Right lobe of liver (tissue), 6 donors: ENCODE measurements at regions not wholly inside any gene's neighbourhood (a gene's known extent, or its start where the extent isn't known, plus 50 kb on each side); places are given as distances from the start of the nearest gene placed in this dataset.

ENCODE experiments used
- ATAC-seq, 4 donors: fragments of 200-7000 bp; cut with Tn5 transposase; one replicate each; pipeline ENCODE4 v1.9.1; 2020; ENCODE audit warnings: mild to moderate bottlenecking in 4 of 4, moderate library complexity in 4 of 4
- DNase-seq, 3 donors: peaks; one replicate each; pipeline ENCODE4 v3.0.0-alpha.2; 2020
- H3K27ac ChIP-seq, 3 donors: fragments of 200-600 bp; one replicate each; pipeline ENCODE4 v1.8.0; 2022
- H3K27me3 ChIP-seq, 2 donors: fragments of 200-600 bp; one replicate each; pipeline ENCODE4 v1.8.0; 2022
- H3K36me3 ChIP-seq, 4 donors: fragments of 200-600 bp; sonication (generic) in 1 of 4; one replicate each; pipeline versions ENCODE4 v1.5.1 to v1.8.0; 2017 to 2022; ENCODE audit warnings: control low read depth in 1 of 4
- H3K4me1 ChIP-seq, 4 donors: fragments of 200-600 bp; sonication (generic) in 1 of 4; one replicate each; pipeline versions ENCODE4 v1.5.1 to v1.8.0; 2017 to 2022; ENCODE audit warnings: control low read depth in 1 of 4
- H3K4me3 ChIP-seq, 3 donors: fragments of 200-600 bp; one replicate each; pipeline ENCODE4 v1.8.0; 2022
- H3K9me3 ChIP-seq, 4 donors: fragments of 200-600 bp; sonication (generic) in 1 of 4; one replicate each; pipeline versions ENCODE4 v1.5.1 to v1.8.0; 2017 to 2022; ENCODE audit warnings: control low read depth in 1 of 4
- CTCF ChIP-seq, 4 donors: fragments of 200-600 bp in 3 of 4; fragments of 450-650 bp in 1 of 4; IDR thresholded peaks; one replicate each; pipeline versions ENCODE4 v1.5.1 to v1.8.0; 2016 to 2022; ENCODE audit warnings: antibody characterized with exemption in 4 of 4, mild to moderate bottlenecking in 2 of 4
- POLR2A ChIP-seq: fragments of 450-650 bp; IDR thresholded peaks from one replicate; pipeline ENCODE4 v1.6.1; 2017; ENCODE audit warnings: antibody characterized with exemption, mild to moderate bottlenecking
- WGBS: methylation state at CpG from one replicate; pipeline ENCODE4 v1.1.6; 2018; ENCODE audit warnings: low coverage, low lambda C conversion rate; ENCODE audit not compliant: insufficient coverage; ENCODE audit errors: missing lambda C conversion rate; 5-methylcytosine and 5-hydroxymethylcytosine counted together
- intact Hi-C, 2 donors: fragments of 100-400 bp; cut with DNase I; formaldehyde crosslinking; loops; one replicate each; pipeline versions ENCODE4 v1.11.2 to v1.14.1; 2022
- donor health status: DM: no; HTN: yes; CAD: no.
- donor health status: DM: no; HTN: no; CAD: no.
- donor health status: DM: no; HTN: no; CAD: no.
- donor health status: DM: no; HTN: yes; CAD: no.
- donor health status: DM: no; HTN: yes; CAD: no.

GRCh38 chr12:67073336-67073735 is 195.8 kb upstream of the CAND1 start:
- 38% methylated on average over 1 of the region's 1 CpG for WGBS
- Histone ChIP-seq H3K4me3 (no peak overlapping the region), H3K27me3 (no peaks in the 10 kb centered on the region), H3K4me1 (peaks cover 0 to 1% (median 0%) of the 10 kb centered on the region in 4 donors), H3K27ac (no peak overlapping the region), H3K36me3 (no peaks in the 10 kb centered on the region), H3K9me3 (no peaks in the 10 kb centered on the region)
- TF ChIP-seq CTCF (IDR thresholded peaks at IDR 0.05) (no peak), POLR2A (no peak)
- intact Hi-C loops, result no loop called here
- ATAC-seq, result no peak
- no peak for DNase-seq

- DNase-seq, result no peak
- H3K36me3 ChIP-seq, result no peaks in the 10 kb centered on the region
- no peaks in the 10 kb centered on the region for H3K27me3 ChIP-seq
- ATAC-seq, result no peak
- H3K4me1 ChIP-seq, result no peaks in the 10 kb centered on the region
- intact Hi-C loops, result no loop called here
- TF ChIP-seq CTCF (IDR thresholded peaks at IDR 0.05) (no peak), POLR2A (no peak)
- no peak overlapping the region for H3K4me3 ChIP-seq
- H3K9me3 ChIP-seq, result no peaks in the 10 kb centered on the region
- no peak overlapping the region for H3K27ac ChIP-seq
- WGBS, result 80% methylated on average over 4 of the region's 6 CpGs
Observed at GRCh38 chr12:67074072-67074471, 195.1 kb upstream of the CAND1 start.

GRCh38 chr12:67077617-67078016 is 191.5 kb upstream of the CAND1 start:
- Histone ChIP-seq H3K27ac (no peak overlapping the region), H3K4me3 (no peak overlapping the region), H3K27me3 (no peaks in the 10 kb centered on the region), H3K36me3 (no peaks in the 10 kb centered on the region), H3K9me3 (no peaks in the 10 kb centered on the region), H3K4me1 (no peaks in the 10 kb centered on the region)
- ATAC-seq, result no peak
- TF ChIP-seq POLR2A, result no peak
- no peak for TF ChIP-seq CTCF (IDR thresholded peaks at IDR 0.05)
- intact Hi-C loops, result no loop called here
- WGBS, result 29% methylated on average over 1 of the region's 1 CpG
- DNase-seq, result no peak

GRCh38 chr12:67078957-67079356 is 190.2 kb upstream of the CAND1 start:
- no peak overlapping the region for H3K4me3 ChIP-seq
- no peaks in the 10 kb centered on the region for H3K9me3 ChIP-seq
- no peak overlapping the region for H3K27ac ChIP-seq
- DNase-seq, result no peak
- intact Hi-C loops, result no loop called here
- TF ChIP-seq CTCF (IDR thresholded peaks at IDR 0.05) (no peak), POLR2A (no peak)
- H3K4me1 ChIP-seq, result no peaks in the 10 kb centered on the region
- WGBS, result 33% methylated on average over 3 of the region's 4 CpGs
- no peak for ATAC-seq
- H3K36me3 ChIP-seq, result no peaks in the 10 kb centered on the region
- no peaks in the 10 kb centered on the region for H3K27me3 ChIP-seq

GRCh38 chr12:67080637-67081036 is 188.5 kb upstream of the CAND1 start:
- no peak for DNase-seq
- no peak overlapping the region for H3K27ac ChIP-seq
- TF ChIP-seq POLR2A (no peak), CTCF (IDR thresholded peaks at IDR 0.05) (no peak)
- H3K27me3 ChIP-seq, result no peaks in the 10 kb centered on the region
- WGBS, result 11% methylated on average over 1 of the region's 1 CpG
- no peak for ATAC-seq
- no peak overlapping the region for H3K4me3 ChIP-seq
- no peaks in the 10 kb centered on the region for H3K9me3 ChIP-seq
- no peaks in the 10 kb centered on the region for H3K4me1 ChIP-seq
- intact Hi-C loops, result no loop called here
- H3K36me3 ChIP-seq, result no peaks in the 10 kb centered on the region
